ENCODE measurements at regions not wholly inside any gene's neighbourhood (a gene's known extent, or its start where the extent isn't known, plus 50 kb on each side); places are given as distances from the start of the nearest gene placed in this dataset.

- TF ChIP-seq CTCF (IDR thresholded peaks at IDR 0.05) (no peak), POLR2AphosphoS5 (IDR thresholded peaks at IDR 0.05) (no peak), POLR2A (IDR thresholded peaks at IDR 0.05) (no peak), EP300 (IDR thresholded peaks at IDR 0.05) (no peak)
Measured at GRCh38 chr22:47374901-47375575, 612.6 kb downstream of the TBC1D22A start.
